ENCODE measurements at regions not wholly inside any gene's neighbourhood (a gene's known extent, or its start where the extent isn't known, plus 50 kb on each side); places are given as distances from the start of the nearest gene placed in this dataset.

DNA sequence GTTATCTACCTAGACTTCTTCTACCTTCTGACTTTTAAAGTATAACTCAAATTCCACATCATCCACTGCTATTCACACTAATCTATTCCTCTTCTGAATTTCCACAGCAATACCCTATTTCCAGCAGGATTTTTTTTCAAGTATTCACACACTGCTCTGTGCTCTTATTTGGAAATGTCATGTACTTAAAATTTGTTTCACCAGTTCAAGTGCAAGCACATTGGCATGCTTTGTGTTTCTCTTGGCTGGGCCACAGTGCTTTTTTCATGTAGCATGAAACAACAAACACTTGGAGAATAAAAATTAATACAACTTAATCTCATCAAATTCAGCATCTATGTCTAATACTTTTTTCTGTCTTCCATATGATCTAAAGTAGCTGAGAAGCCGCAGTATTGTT is 161.8 kb upstream of the PCDH18 start:
- TF ChIP-seq, protein P1, sequence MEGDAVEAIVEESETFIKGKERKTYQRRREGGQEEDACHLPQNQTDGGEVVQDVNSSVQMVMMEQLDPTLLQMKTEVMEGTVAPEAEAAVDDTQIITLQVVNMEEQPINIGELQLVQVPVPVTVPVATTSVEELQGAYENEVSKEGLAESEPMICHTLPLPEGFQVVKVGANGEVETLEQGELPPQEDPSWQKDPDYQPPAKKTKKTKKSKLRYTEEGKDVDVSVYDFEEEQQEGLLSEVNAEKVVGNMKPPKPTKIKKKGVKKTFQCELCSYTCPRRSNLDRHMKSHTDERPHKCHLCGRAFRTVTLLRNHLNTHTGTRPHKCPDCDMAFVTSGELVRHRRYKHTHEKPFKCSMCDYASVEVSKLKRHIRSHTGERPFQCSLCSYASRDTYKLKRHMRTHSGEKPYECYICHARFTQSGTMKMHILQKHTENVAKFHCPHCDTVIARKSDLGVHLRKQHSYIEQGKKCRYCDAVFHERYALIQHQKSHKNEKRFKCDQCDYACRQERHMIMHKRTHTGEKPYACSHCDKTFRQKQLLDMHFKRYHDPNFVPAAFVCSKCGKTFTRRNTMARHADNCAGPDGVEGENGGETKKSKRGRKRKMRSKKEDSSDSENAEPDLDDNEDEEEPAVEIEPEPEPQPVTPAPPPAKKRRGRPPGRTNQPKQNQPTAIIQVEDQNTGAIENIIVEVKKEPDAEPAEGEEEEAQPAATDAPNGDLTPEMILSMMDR (conservative IDR thresholded peaks at IDR 0.05 in 1 of 2, IDR thresholded peaks at IDR 0.05 in 1 of 2; ENCODE audit: extremely low read depth in 1 of 2, insufficient read depth in 1 of 2, low read depth in 1 of 2, low read length in 2 of 2): no peak
- TF ChIP-seq EZH2 (IDR thresholded peaks at IDR 0.05; ENCODE audit: borderline replicate concordance, low read length): no peak
